Heart right ventricle (tissue), 16 donors: ENCODE measurements at regions not wholly inside any gene's neighbourhood (a gene's known extent, or its start where the extent isn't known, plus 50 kb on each side); places are given as distances from the start of the nearest gene placed in this dataset.

ENCODE experiments used
- ATAC-seq, 8 donors: fragments of 200-7000 bp; cut with Tn5 transposase; one replicate each; pipeline ENCODE4 v1.9.1; 2020; ENCODE audit warnings: mild to moderate bottlenecking in 8 of 8, moderate library complexity in 8 of 8, moderate number of reproducible peaks in 1 of 8
- DNase-seq, 2 donors: peaks; one replicate each; pipeline ENCODE4 v3.0.0-alpha.2; 2020
- H3K27ac ChIP-seq, 10 donors: fragments of 200-600 bp; sonication (generic) in 2 of 10; one replicate each; pipeline versions ENCODE4 v1.5.0 to v1.8.0; 2020 to 2022; ENCODE audit warnings: mild to moderate bottlenecking in 3 of 10
- H3K27me3 ChIP-seq, 7 donors: fragments of 200-600 bp; one replicate each; pipeline ENCODE4 v1.8.0; 2021 to 2022; ENCODE audit warnings: mild to moderate bottlenecking in 2 of 7
- H3K36me3 ChIP-seq, 9 donors: fragments of 200-600 bp; sonication (generic) in 1 of 9; one replicate each; pipeline versions ENCODE4 v1.5.0 to v1.8.0; 2020 to 2022; ENCODE audit warnings: mild to moderate bottlenecking in 2 of 9
- H3K4me1 ChIP-seq, 9 donors: fragments of 200-600 bp; sonication (generic) in 1 of 9; one replicate each; pipeline versions ENCODE4 v1.5.0 to v1.8.0; 2020 to 2022; ENCODE audit warnings: mild to moderate bottlenecking in 4 of 9
- H3K4me3 ChIP-seq, 10 donors: fragments of 200-600 bp; sonication (generic) in 2 of 10; one replicate each; pipeline versions ENCODE4 v1.5.0 to v1.8.0; 2020 to 2022; ENCODE audit warnings: mild to moderate bottlenecking in 7 of 10, moderate library complexity in 2 of 10
- H3K9me3 ChIP-seq, 11 donors: fragments of 200-600 bp in 10 of 11; sonication (generic) in 2 of 11; one replicate each; pipeline versions ENCODE4 v1.5.0 to v1.8.0; 2013 to 2022; ENCODE audit warnings: mild to moderate bottlenecking in 2 of 11, control low read depth in 1 of 11, moderate library complexity in 1 of 11
- CTCF ChIP-seq, 9 donors: fragments of 200-600 bp; sonication (generic) in 2 of 9; IDR thresholded peaks; one replicate each; pipeline versions ENCODE4 v1.5.0 to v1.8.0; 2021 to 2022; ENCODE audit warnings: antibody characterized with exemption in 9 of 9, mild to moderate bottlenecking in 5 of 9, moderate library complexity in 1 of 9
- WGBS, 2 donors: extraction: QIAGEN DNeasy Blood & Tissue Kit; methylation state at CpG; one replicate each; pipeline ENCODE4 v1.1.7; 2013; ENCODE audit warnings: inconsistent platforms in 1 of 2; 5-methylcytosine and 5-hydroxymethylcytosine counted together
- intact Hi-C, 10 donors: fragments of 100-400 bp; cut with DNase I; formaldehyde crosslinking; loops; one replicate each; pipeline versions ENCODE4 v1.11.1 to v1.14.2; 2022
- donor health status: Arrhythmogenic right ventricular cardiomyopathy.
- donor health status: ischemic (EF 13 %, LVEDD 7.1; RV severe dilation, severe dysfunction).
- donor health status: healthy with polysubstance abuse.
- donor health status: DM: no; HTN: yes; CAD: no.
- donor health status: DM: no; HTN: no; CAD: no.
- donor health status: ischemic (EF 25% LVEDD 6.9; RV normal size, moderate dysfunction).
- donor health status: ischemic (EF 25% LVEDD 5.7; RV mildly dilated, moderate dysfunction).
- donor health status: healthy.
- donor health status: DM: yes; HTN: yes; CAD: no.
- donor health status: Ischemic cardiomyopathy.
- donor health status: ischemic (EF 35%, LVEDD 5.7; RV mildly dilated, moderate dysfunction).
- donor health status: nonischemic (EF 11% LVEDD 7.7; RV severe dilation, severe dysfunction).
- donor health status: DM: yes; HTN: yes; CAD: no.
- donor health status: PGD.
- donor health status: ischemic (EF 29% LVEDD 5.4; RV normal size, mild dysfunction).
- donor health status: nonischemic (EF 23%, LVEDD 6.1; RV moderate dilation, normal function).

GRCh38 chr16:54842743-54843423 lies 87.8 kb upstream of the IRX5 start:
- Histone ChIP-seq H3K4me1 (peaks cover 0 to 9% (median 0%) of the 10 kb centered on the region in 9 donors), H3K9me3 (peaks cover 0 to 34% (median 8%) of the 10 kb centered on the region in 11 donors), H3K27ac (no peak overlapping the region), H3K36me3 (no peaks in the 10 kb centered on the region), H3K4me3 (no peak overlapping the region), H3K27me3 (no peaks in the 10 kb centered on the region)
- intact Hi-C loops: no loop called here
- DNase-seq (no peak), ATAC-seq (no peak)
- TF ChIP-seq CTCF (IDR thresholded peaks at IDR 0.05): no peak
- 90 to 92% methylated on average over 5 of the region's 5 CpGs for WGBS, 2 donors

- no peak for ATAC-seq
- H3K4me3 ChIP-seq: no peak overlapping the region
- H3K27me3 ChIP-seq: no peaks in the 10 kb centered on the region
- WGBS, 2 donors: 95 to 97% methylated on average over 26 of the region's 26 CpGs
- H3K27ac ChIP-seq: no peak overlapping the region
- intact Hi-C loops: no loop called here
- no peak for TF ChIP-seq CTCF (IDR thresholded peaks at IDR 0.05)
- no peak for DNase-seq
- H3K4me1 ChIP-seq: no peaks in the 10 kb centered on the region
- no peaks in the 10 kb centered on the region for H3K36me3 ChIP-seq
- peaks cover 0 to 17% (median 0%) of the 10 kb centered on the region in 11 donors for H3K9me3 ChIP-seq
Observed at GRCh38 chr16:54829691-54830090, 101.0 kb upstream of the IRX5 start.

GRCh38 chr16:54822892-54823291 lies 107.8 kb upstream of the IRX5 start:
- intact Hi-C loops: no loop called here
- WGBS, 2 donors: 51 to 53% methylated on average over 4 of the region's 4 CpGs

DNA sequence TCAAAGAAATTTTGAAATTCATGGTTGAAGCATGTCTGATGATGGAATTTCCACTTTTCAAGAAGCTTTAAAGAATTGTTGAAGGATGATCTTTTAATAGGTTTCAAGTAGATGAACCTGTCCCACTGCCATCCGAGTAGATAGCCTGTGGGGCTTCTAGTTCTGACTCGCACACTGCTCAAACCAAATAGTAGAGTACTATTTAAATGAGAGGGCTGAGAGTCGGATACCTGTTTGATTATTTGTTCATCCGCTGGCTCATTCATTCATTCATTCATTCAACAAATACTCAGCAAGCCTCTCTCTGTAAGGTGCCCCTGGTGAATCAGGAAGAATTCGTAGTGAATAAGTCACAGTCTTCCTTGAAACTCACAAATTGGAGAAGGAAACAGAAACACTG lies 108.2 kb upstream of the IRX5 start:
- WGBS, 2 donors: 90 to 93% methylated on average over 5 of the region's 5 CpGs

More at GRCh38 chr16:54822892-54823291, 107.8 kb upstream of the IRX5 start:
- Histone ChIP-seq H3K4me3 (no peak overlapping the region), H3K36me3 (no peaks in the 10 kb centered on the region), H3K27me3 (no peaks in the 10 kb centered on the region), H3K4me1 (no peaks in the 10 kb centered on the region), H3K9me3 (no peaks in the 10 kb centered on the region), H3K27ac (no peak overlapping the region)
- no peak for TF ChIP-seq CTCF (IDR thresholded peaks at IDR 0.05)
- ATAC-seq (no peak), DNase-seq (no peak)

More for the DNA sequence above, 108.2 kb upstream of the IRX5 start:
- Histone ChIP-seq H3K4me3 (no peak overlapping the region), H3K27ac (no peak overlapping the region), H3K27me3 (no peaks in the 10 kb centered on the region), H3K4me1 (no peaks in the 10 kb centered on the region), H3K36me3 (no peaks in the 10 kb centered on the region), H3K9me3 (no peaks in the 10 kb centered on the region)
- TF ChIP-seq CTCF (IDR thresholded peaks at IDR 0.05): no peak
- no peak for DNase-seq
- ATAC-seq: no peak
- intact Hi-C loops: no loop called here
